DOHH2 (cell line): ENCODE measurements at regions not wholly inside any gene's neighbourhood (a gene's known extent, or its start where the extent isn't known, plus 50 kb on each side); places are given as distances from the start of the nearest gene placed in this dataset.

Experiments used
- H3F3A ChIP-seq: fragments of 200-600 bp; sonication (generic), shearing (Covaris generic); 2 replicates; pipeline ENCODE4 v1.6.0; 2016; ENCODE audit warnings: antibody characterized with exemption, mild to moderate bottlenecking; ENCODE audit not compliant: control insufficient read depth, insufficient read depth
- H3K27ac ChIP-seq: fragments of 200-600 bp; sonication (generic); 2 replicates; pipeline ENCODE4 v1.5.1; 2014; ENCODE audit warnings: low read depth, mild to moderate bottlenecking, low read length, moderate library complexity
- H3K27me3 ChIP-seq: fragments of 200-600 bp; sonication (generic); 2 replicates; pipeline ENCODE4 v1.6.1; 2014; ENCODE audit warnings: mild to moderate bottlenecking, low read length, mixed read lengths; ENCODE audit not compliant: control insufficient read depth
- H3K36me3 ChIP-seq: fragments of 200-600 bp; sonication (generic); 2 replicates; pipeline ENCODE4 v1.6.1; 2014; ENCODE audit warnings: mild to moderate bottlenecking, low read length, moderate library complexity, mixed read lengths; ENCODE audit not compliant: control insufficient read depth
- H3K4me1 ChIP-seq: fragments of 200-600 bp; sonication (generic); 2 replicates; pipeline ENCODE4 v1.6.1; 2014; ENCODE audit warnings: mild to moderate bottlenecking, low read length, mixed read lengths; ENCODE audit not compliant: control insufficient read depth
- H3K4me2 ChIP-seq: fragments of 200-600 bp; sonication (generic); 2 replicates; pipeline ENCODE4 v1.6.0; 2014; ENCODE audit warnings: mild to moderate bottlenecking, low read length, moderate library complexity
- H3K4me3 ChIP-seq: fragments of 200-600 bp; sonication (generic); 2 replicates; pipeline ENCODE4 v1.5.1; 2014; ENCODE audit warnings: mild to moderate bottlenecking, low read length, mixed read lengths
- H3K79me2 ChIP-seq: fragments of 200-600 bp; sonication (generic); 2 replicates; pipeline ENCODE4 v1.6.1; 2014; ENCODE audit warnings: mild to moderate bottlenecking, low read length, mixed read lengths; ENCODE audit not compliant: control insufficient read depth
- H3K9me2 ChIP-seq: fragments of 200-600 bp; sonication (generic); replicated peaks from 2 replicates; pipeline ENCODE4 v1.6.1; 2014; ENCODE audit warnings: mild to moderate bottlenecking, low read length, mixed read lengths; ENCODE audit not compliant: control insufficient read depth
- H3K9me3 ChIP-seq: fragments of 200-600 bp; sonication (generic); 2 replicates; pipeline ENCODE4 v1.6.1; 2014; ENCODE audit warnings: antibody characterized with exemption, low read length, mixed read lengths; ENCODE audit not compliant: control insufficient read depth, insufficient read depth
- H4K20me1 ChIP-seq: fragments of 200-600 bp; sonication (generic); 2 replicates; pipeline ENCODE4 v1.6.0; 2014; ENCODE audit warnings: low read depth, mild to moderate bottlenecking, antibody characterized with exemption, low read length, moderate library complexity; ENCODE audit not compliant: control insufficient read depth, insufficient read depth
- EZH2phosphoT487 ChIP-seq: fragments of 200-600 bp; sonication (generic); IDR thresholded peaks from 2 replicates; pipeline ENCODE4 v1.6.1; 2017; ENCODE audit warnings: borderline replicate concordance, mild to moderate bottlenecking, antibody characterized with exemption, low read length, moderate library complexity, mixed read lengths
- TF ChIP-seq, protein P1 (sequence below): fragments of 200-600 bp; sonication (generic); IDR thresholded peaks from one replicate; pipeline ENCODE4 v1.5.1; 2014; ENCODE audit warnings: antibody characterized with exemption, mild to moderate bottlenecking, low read depth, low read length; ENCODE audit not compliant: poor library complexity, severe bottlenecking

- Histone ChIP-seq H3K9me3 (no peaks in the 10 kb centered on the region), H3K4me2 (no peak overlapping the region), H3K79me2 (no peaks in the 10 kb centered on the region), H4K20me1 (no peaks in the 10 kb centered on the region), H3K4me1 (no peaks in the 10 kb centered on the region), H3F3A (no peaks in the 10 kb centered on the region), H3K4me3 (no peak overlapping the region), H3K27ac (no peak overlapping the region), H3K9me2 (no peaks in the 10 kb centered on the region), H3K27me3 (no peaks in the 10 kb centered on the region), H3K36me3 (no peaks in the 10 kb centered on the region)
- TF ChIP-seq, protein P1, sequence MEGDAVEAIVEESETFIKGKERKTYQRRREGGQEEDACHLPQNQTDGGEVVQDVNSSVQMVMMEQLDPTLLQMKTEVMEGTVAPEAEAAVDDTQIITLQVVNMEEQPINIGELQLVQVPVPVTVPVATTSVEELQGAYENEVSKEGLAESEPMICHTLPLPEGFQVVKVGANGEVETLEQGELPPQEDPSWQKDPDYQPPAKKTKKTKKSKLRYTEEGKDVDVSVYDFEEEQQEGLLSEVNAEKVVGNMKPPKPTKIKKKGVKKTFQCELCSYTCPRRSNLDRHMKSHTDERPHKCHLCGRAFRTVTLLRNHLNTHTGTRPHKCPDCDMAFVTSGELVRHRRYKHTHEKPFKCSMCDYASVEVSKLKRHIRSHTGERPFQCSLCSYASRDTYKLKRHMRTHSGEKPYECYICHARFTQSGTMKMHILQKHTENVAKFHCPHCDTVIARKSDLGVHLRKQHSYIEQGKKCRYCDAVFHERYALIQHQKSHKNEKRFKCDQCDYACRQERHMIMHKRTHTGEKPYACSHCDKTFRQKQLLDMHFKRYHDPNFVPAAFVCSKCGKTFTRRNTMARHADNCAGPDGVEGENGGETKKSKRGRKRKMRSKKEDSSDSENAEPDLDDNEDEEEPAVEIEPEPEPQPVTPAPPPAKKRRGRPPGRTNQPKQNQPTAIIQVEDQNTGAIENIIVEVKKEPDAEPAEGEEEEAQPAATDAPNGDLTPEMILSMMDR: no peak
- no peak for TF ChIP-seq EZH2phosphoT487
Measured at GRCh38 chr3:170724599-170725280, 138.9 kb upstream of the SLC7A14 start.

GRCh38 chr3:170723241-170723640 is 137.4 kb upstream of the SLC7A14 start:
- Histone ChIP-seq H3K79me2 (no peaks in the 10 kb centered on the region), H3K4me1 (no peaks in the 10 kb centered on the region), H3K4me3 (no peak overlapping the region), H3K4me2 (no peak overlapping the region), H3K9me2 (no peaks in the 10 kb centered on the region), H3K36me3 (no peaks in the 10 kb centered on the region), H3K27ac (no peak overlapping the region), H3K27me3 (no peaks in the 10 kb centered on the region), H3F3A (no peaks in the 10 kb centered on the region), H3K9me3 (no peaks in the 10 kb centered on the region), H4K20me1 (no peaks in the 10 kb centered on the region)
- TF ChIP-seq, protein P1: no peak
- no peak for TF ChIP-seq EZH2phosphoT487

- H4K20me1 ChIP-seq: no peaks in the 10 kb centered on the region
- H3K9me3 ChIP-seq: no peaks in the 10 kb centered on the region
- TF ChIP-seq EZH2phosphoT487: no peak
- TF ChIP-seq, protein P1: no peak
- H3K4me3 ChIP-seq: no peak overlapping the region
- H3K27ac ChIP-seq: no peak overlapping the region
- no peaks in the 10 kb centered on the region for H3K36me3 ChIP-seq
- H3K9me2 ChIP-seq: no peaks in the 10 kb centered on the region
- no peaks in the 10 kb centered on the region; the same call in 1 of the 2 replicates for H3K27me3 ChIP-seq
- H3K4me1 ChIP-seq: no peaks in the 10 kb centered on the region
- H3K4me2 ChIP-seq: no peak overlapping the region
- H3F3A ChIP-seq: no peaks in the 10 kb centered on the region
- no peaks in the 10 kb centered on the region for H3K79me2 ChIP-seq
Measured at GRCh38 chr3:170721563-170721962, 135.7 kb upstream of the SLC7A14 start.
